DND-41 (cell line): ENCODE measurements at regions not wholly inside any gene's neighbourhood (a gene's known extent, or its start where the extent isn't known, plus 50 kb on each side); places are given as distances from the start of the nearest gene placed in this dataset.

Source experiments
- ATAC-seq: fragments of 200-7000 bp; cut with Tn5 transposase; 3 replicates; pipeline ENCODE4 v1.9.1; 2021; ENCODE audit warnings: low read depth; ENCODE audit not compliant: insufficient read depth
- DNase-seq: peaks from one replicate; pipeline ENCODE4 v3.0.0-alpha.2; 2020
- H2AFZ ChIP-seq: 2 replicates; pipeline ENCODE4 v1.6.0; 2012; ENCODE audit warnings: low read depth, low read length
- H3K27ac ChIP-seq: 2 replicates; pipeline ENCODE4 v1.5.1; 2012; ENCODE audit warnings: low read length, inconsistent platforms
- H3K27me3 ChIP-seq: fragments of 200-600 bp; sonication (generic); 2 replicates; pipeline ENCODE4 v1.6.0; 2012; ENCODE audit warnings: low read length, mild to moderate bottlenecking, inconsistent platforms; ENCODE audit not compliant: insufficient read depth, poor library complexity
- H3K36me3 ChIP-seq: 2 replicates; pipeline ENCODE4 v1.5.1; 2012; ENCODE audit warnings: low read length, inconsistent platforms; ENCODE audit not compliant: insufficient read depth
- H3K4me1 ChIP-seq: 2 replicates; pipeline ENCODE4 v1.5.1; 2012; ENCODE audit warnings: mild to moderate bottlenecking, low read length; ENCODE audit not compliant: insufficient read depth
- H3K4me2 ChIP-seq: 2 replicates; pipeline ENCODE4 v1.6.0; 2012; ENCODE audit warnings: mild to moderate bottlenecking, moderate library complexity, low read length, inconsistent platforms; ENCODE audit not compliant: insufficient read depth
- H3K4me3 ChIP-seq, 2 experiments: fragments of 200-600 bp in 1 of 2; shearing (Covaris generic) in 1 of 2; 2 replicates each; pipeline ENCODE4 v1.5.1; 2012 to 2016; ENCODE audit warnings: inconsistent platforms in 2 of 2, low read length in 2 of 2, mild to moderate bottlenecking in 2 of 2, low read depth in 1 of 2, moderate library complexity in 1 of 2
- H3K79me2 ChIP-seq: 2 replicates; pipeline ENCODE4 v1.6.0; 2012; ENCODE audit warnings: low read length, inconsistent platforms; ENCODE audit not compliant: insufficient read depth
- H3K9ac ChIP-seq: 2 replicates; pipeline ENCODE4 v1.6.0; 2012; ENCODE audit warnings: low read depth, mild to moderate bottlenecking, inconsistent platforms, low read length, moderate library complexity
- H3K9me3 ChIP-seq: 2 replicates; pipeline ENCODE4 v1.5.1; 2012; ENCODE audit warnings: low read length, moderate library complexity, mild to moderate bottlenecking, inconsistent platforms; ENCODE audit not compliant: insufficient read depth, severe bottlenecking
- H4K20me1 ChIP-seq: 2 replicates; pipeline ENCODE4 v1.6.0; 2012; ENCODE audit warnings: low read length; ENCODE audit not compliant: insufficient read depth
- CTCF ChIP-seq: IDR thresholded peaks from 2 replicates; pipeline ENCODE4 v1.5.1; 2012; ENCODE audit warnings: borderline replicate concordance, low read length, moderate library complexity, mild to moderate bottlenecking; ENCODE audit not compliant: poor library complexity, severe bottlenecking; ENCODE audit errors: extremely low read depth
- EZH2 ChIP-seq: IDR thresholded peaks from 3 replicates; pipeline ENCODE4 v1.6.1; 2012; ENCODE audit warnings: borderline replicate concordance, low read depth, mild to moderate bottlenecking, moderate library complexity, low read length, inconsistent platforms; ENCODE audit not compliant: severe bottlenecking

DNA sequence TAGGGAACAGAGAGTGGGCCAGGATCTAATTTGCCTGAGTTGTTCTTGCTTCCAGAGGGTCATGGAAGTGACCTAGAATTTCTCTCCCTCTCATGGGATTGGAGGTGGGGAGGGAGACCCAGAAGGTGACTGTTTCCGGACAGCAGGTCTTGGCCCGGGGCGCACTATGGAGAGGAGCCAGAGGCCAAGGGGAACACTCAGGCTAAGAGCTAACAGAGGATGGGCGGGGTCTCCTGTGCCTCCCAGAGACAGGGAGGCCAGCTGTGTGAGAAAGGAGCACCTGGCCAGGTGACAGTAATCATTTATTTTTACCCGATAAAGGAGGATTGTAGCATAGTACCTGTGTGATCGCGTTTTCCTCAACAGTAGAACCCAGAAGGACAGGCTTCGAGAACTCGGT, 50.9 kb upstream of the ANKH start:
- TF ChIP-seq CTCF, result no peak
- TF ChIP-seq EZH2, result no peak
- ATAC-seq, result no peak

More for the DNA sequence above, 50.9 kb upstream of the ANKH start:
- Histone ChIP-seq H2AFZ (no peak overlapping the region), H3K79me2 (no peaks in the 10 kb centered on the region), H3K4me2 (no peak overlapping the region), H3K36me3 (no peaks in the 10 kb centered on the region), H4K20me1 (no peaks in the 10 kb centered on the region), H3K9me3 (no peaks in the 10 kb centered on the region), H3K4me1 (peaks cover 29% of the 10 kb centered on the region), H3K4me3 (no peak overlapping the region), H3K27me3 (no peaks in the 10 kb centered on the region), H3K9ac (no peak overlapping the region), H3K27ac (no peak overlapping the region)
- no peak for DNase-seq
